ENCODE measurements at regions not wholly inside any gene's neighbourhood (a gene's known extent, or its start where the extent isn't known, plus 50 kb on each side); places are given as distances from the start of the nearest gene placed in this dataset.

DNA sequence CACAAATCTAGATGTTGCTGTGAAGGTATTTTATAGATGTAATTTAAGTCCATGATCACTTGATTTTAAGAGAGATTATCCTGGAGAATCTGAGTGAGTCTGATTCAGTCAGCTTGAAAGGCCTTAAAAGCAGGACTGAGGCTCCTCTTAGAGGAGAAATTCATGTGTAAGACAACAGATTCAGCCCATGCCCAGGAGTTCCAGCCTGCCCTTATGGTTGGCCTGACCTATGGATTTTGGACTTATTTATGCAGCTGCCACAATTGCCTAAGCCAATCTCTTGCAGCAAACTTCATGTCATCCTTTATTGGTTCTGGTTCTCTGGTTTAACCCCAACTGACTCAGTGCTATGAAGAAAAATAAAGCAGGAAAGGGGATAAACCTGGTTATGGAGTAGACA lies 296.5 kb upstream of the RASGRP1 start:
- ChIA-PET CTCF (ENCODE audit: partially characterized antibody) (interaction anchor here (1.0 to 2.4 kb wide), 2 partner anchors 11 to 44 kb away, joined by 3 to 6 read pairs; no protein-coding TSS in a partner anchor), POLR2A (ENCODE audit: partially characterized antibody) (no interaction called here)
- Histone ChIP-seq H3K27me3 (replicated peaks in 1 of 4; ENCODE audit: control insufficient read depth in 3 of 4, extremely low read depth in 1 of 4, insufficient read depth in 3 of 4, low read length in 3 of 4) (no peaks in the 10 kb centered on the region), H3K56ac (replicated peaks; ENCODE audit: insufficient read length, low read depth, low read length) (no peak overlapping the region), H4K8ac (ENCODE audit: extremely low read depth, insufficient read depth, low read length) (no peak overlapping the region), H2AFZ (ENCODE audit: low read length) (no peak overlapping the region), H3K23me2 (ENCODE audit: low read depth, low read length) (no peaks in the 10 kb centered on the region), H3K23ac (ENCODE audit: insufficient read length) (no peak overlapping the region), H3K27ac (ENCODE audit: low read depth, low read length) (no peak overlapping the region), H4K91ac (replicated peaks; ENCODE audit: insufficient read length, low read length) (no peak overlapping the region), H3K4ac (replicated peaks; ENCODE audit: insufficient read length, low read depth, low read length) (no peak overlapping the region), H3K4me1 (replicated peaks in 1 of 4; ENCODE audit: control insufficient read depth in 3 of 4, insufficient read depth in 4 of 4, low read length in 3 of 4) (no peaks in the 10 kb centered on the region), H3K79me1 (ENCODE audit: low read depth, low read length) (no peaks in the 10 kb centered on the region), H2BK20ac (ENCODE audit: low read length) (no peak overlapping the region), H2BK12ac (ENCODE audit: low read depth, low read length) (no peak overlapping the region), H3K18ac (ENCODE audit: extremely low read depth, low read length) (no peak overlapping the region), H2BK120ac (replicated peaks; ENCODE audit: low read depth, low read length) (no peak overlapping the region), H3K14ac (ENCODE audit: insufficient read length) (no peak overlapping the region), H4K5ac (ENCODE audit: insufficient read length, low read depth, low read length) (no peak overlapping the region), H2BK5ac (ENCODE audit: low read depth, low read length) (no peak overlapping the region), H4K20me1 (replicated peaks in 1 of 2; ENCODE audit: control insufficient read depth in 1 of 2, insufficient read depth in 2 of 2, low read length in 2 of 2) (no peaks in the 10 kb centered on the region), H3K79me2 (ENCODE audit: control insufficient read depth in 1 of 2, insufficient read depth in 2 of 2, low read length in 2 of 2) (no peaks in the 10 kb centered on the region), H3K4me3 (ENCODE audit: extremely low read depth in 1 of 4, insufficient read depth in 2 of 4, low read depth in 3 of 4, low read length in 4 of 4) (no peak overlapping the region), H2AK5ac (ENCODE audit: low read depth, low read length) (no peak overlapping the region), H3K9ac (replicated peaks in 1 of 4; ENCODE audit: extremely low read depth in 1 of 4, low read depth in 3 of 4, low read length in 3 of 4) (no peak overlapping the region), H3K36me3 (ENCODE audit: control insufficient read depth in 2 of 4, insufficient read depth in 4 of 4, low read length in 3 of 4) (no peaks in the 10 kb centered on the region), H3K9me3 (ENCODE audit: insufficient read depth in 2 of 2, low read depth in 1 of 2, low read length in 1 of 2) (no peaks in the 10 kb centered on the region), H2BK15ac (ENCODE audit: low read length) (no peak overlapping the region), H3K4me2 (ENCODE audit: insufficient read depth in 1 of 2, low read depth in 2 of 2, low read length in 2 of 2) (no peak overlapping the region)
- TF ChIP-seq SIRT6 (IDR thresholded peaks at IDR 0.05; ENCODE audit: low read length): no peak
- FAIRE-seq (no peak), DNase-seq (ENCODE audit: low read depth in 1 of 2, low spot score in 2 of 2) (no peak)
